Large intestine (tissue), 3 donors: ENCODE measurements at regions not wholly inside any gene's neighbourhood (a gene's known extent, or its start where the extent isn't known, plus 50 kb on each side); places are given as distances from the start of the nearest gene placed in this dataset.

Experiments
- DNase-seq, 2 donors: peaks; one replicate each; pipeline versions ENCODE4 v3.0.0 to v3.0.0-alpha.2; 2013
- H3K27ac ChIP-seq: one replicate; pipeline ENCODE4 v1.5.1; 2013; ENCODE audit warnings: low read length
- H3K27me3 ChIP-seq: 2 replicates; pipeline ENCODE4 v1.6.1; 2013; ENCODE audit warnings: low read length; ENCODE audit not compliant: control insufficient read depth, insufficient read depth
- H3K36me3 ChIP-seq: 2 replicates; pipeline ENCODE4 v1.6.1; 2013; ENCODE audit warnings: low read length; ENCODE audit not compliant: control insufficient read depth, insufficient read depth
- H3K4me1 ChIP-seq: one replicate; pipeline ENCODE4 v1.6.1; 2013; ENCODE audit warnings: low read length; ENCODE audit not compliant: control insufficient read depth, insufficient read depth
- H3K4me3 ChIP-seq: one replicate; pipeline ENCODE4 v1.5.1; 2013; ENCODE audit warnings: low read length
- H3K9me3 ChIP-seq: one replicate; pipeline ENCODE4 v1.6.1; 2013; ENCODE audit warnings: mild to moderate bottlenecking, low read depth, low read length, moderate library complexity; ENCODE audit not compliant: control insufficient read depth
- WGBS: methylation state at CpG from one replicate; pipeline ENCODE4 v1.1.5; 2013; ENCODE audit warnings: low lambda C conversion rate; ENCODE audit not compliant: insufficient coverage; 5-methylcytosine and 5-hydroxymethylcytosine counted together

- H3K36me3 ChIP-seq = no peaks in the 10 kb centered on the region
- no peak for DNase-seq
- H3K4me1 ChIP-seq = no peaks in the 10 kb centered on the region
- no peaks in the 10 kb centered on the region for H3K27me3 ChIP-seq
- no peaks in the 10 kb centered on the region for H3K9me3 ChIP-seq
- H3K4me3 ChIP-seq = no peak overlapping the region
- no peak overlapping the region for H3K27ac ChIP-seq
- no CpG with 5 or more reads among the region's 2 CpGs for WGBS
Observed at GRCh38 chr4:19372390-19372789, 879.3 kb upstream of the SLIT2 start.

GRCh38 chr4:19368800-19369199, 882.9 kb upstream of the SLIT2 start:
- DNase-seq = no peak
- Histone ChIP-seq H3K4me1 (no peaks in the 10 kb centered on the region), H3K4me3 (no peak overlapping the region), H3K27ac (no peak overlapping the region), H3K9me3 (no peaks in the 10 kb centered on the region), H3K27me3 (no peaks in the 10 kb centered on the region), H3K36me3 (no peaks in the 10 kb centered on the region)
- no CpG with 5 or more reads among the region's 3 CpGs for WGBS

- WGBS = 83% methylated on average over 1 of the region's 2 CpGs
- Histone ChIP-seq H3K4me1 (no peaks in the 10 kb centered on the region), H3K27ac (no peak overlapping the region), H3K9me3 (no peaks in the 10 kb centered on the region), H3K4me3 (no peak overlapping the region), H3K36me3 (no peaks in the 10 kb centered on the region), H3K27me3 (no peaks in the 10 kb centered on the region)
- DNase-seq = no peak
Observed at GRCh38 chr4:19366916-19367315, 884.8 kb upstream of the SLIT2 start.

GRCh38 chr4:19358015-19358414, 893.7 kb upstream of the SLIT2 start:
- no peak overlapping the region for H3K27ac ChIP-seq
- 100% methylated on average over 1 of the region's 2 CpGs for WGBS
- no peak overlapping the region for H3K4me3 ChIP-seq
- H3K27me3 ChIP-seq = no peaks in the 10 kb centered on the region
- no peaks in the 10 kb centered on the region for H3K4me1 ChIP-seq
- no peaks in the 10 kb centered on the region for H3K36me3 ChIP-seq
- no peaks in the 10 kb centered on the region for H3K9me3 ChIP-seq
- DNase-seq = no peak

GRCh38 chr4:19349416-19349815, 902.3 kb upstream of the SLIT2 start:
- no peaks in the 10 kb centered on the region for H3K4me1 ChIP-seq
- no peaks in the 10 kb centered on the region for H3K9me3 ChIP-seq
- no peak overlapping the region for H3K27ac ChIP-seq
- no CpG with 5 or more reads among the region's 1 CpG for WGBS
- no peak overlapping the region for H3K4me3 ChIP-seq
- H3K27me3 ChIP-seq = no peaks in the 10 kb centered on the region
- H3K36me3 ChIP-seq = no peaks in the 10 kb centered on the region
- DNase-seq = no peak

GRCh38 chr4:19348746-19349145, 903.0 kb upstream of the SLIT2 start:
- no peaks in the 10 kb centered on the region for H3K9me3 ChIP-seq
- no peaks in the 10 kb centered on the region for H3K4me1 ChIP-seq
- H3K4me3 ChIP-seq = no peak overlapping the region
- H3K27ac ChIP-seq = no peak overlapping the region
- H3K36me3 ChIP-seq = no peaks in the 10 kb centered on the region
- no peaks in the 10 kb centered on the region for H3K27me3 ChIP-seq
- DNase-seq = no peak

GRCh38 chr4:19346636-19347035, 905.1 kb upstream of the SLIT2 start:
- Histone ChIP-seq H3K27ac (no peak overlapping the region), H3K9me3 (no peaks in the 10 kb centered on the region), H3K36me3 (no peaks in the 10 kb centered on the region), H3K4me3 (no peak overlapping the region), H3K4me1 (no peaks in the 10 kb centered on the region), H3K27me3 (no peaks in the 10 kb centered on the region)
- DNase-seq = no peak
- WGBS = 100% methylated on average over 1 of the region's 3 CpGs

- Histone ChIP-seq H3K36me3 (no peaks in the 10 kb centered on the region), H3K27ac (no peak overlapping the region), H3K4me1 (no peaks in the 10 kb centered on the region), H3K9me3 (no peaks in the 10 kb centered on the region), H3K27me3 (no peaks in the 10 kb centered on the region), H3K4me3 (no peak overlapping the region)
- no peak for DNase-seq
- 100% methylated on average over 1 of the region's 1 CpG for WGBS
Observed at GRCh38 chr4:19329631-19330030, 922.1 kb upstream of the SLIT2 start.

- H3K4me3 ChIP-seq = no peak overlapping the region
- H3K27me3 ChIP-seq = no peaks in the 10 kb centered on the region
- no peaks in the 10 kb centered on the region for H3K9me3 ChIP-seq
- no peak for DNase-seq
- H3K4me1 ChIP-seq = no peaks in the 10 kb centered on the region
- no peaks in the 10 kb centered on the region for H3K36me3 ChIP-seq
- no CpG with 5 or more reads among the region's 4 CpGs for WGBS
- H3K27ac ChIP-seq = no peak overlapping the region
Observed at GRCh38 chr4:19329077-19329476, 922.6 kb upstream of the SLIT2 start.

- 100% methylated on average over 1 of the region's 1 CpG for WGBS
- H3K27me3 ChIP-seq = no peaks in the 10 kb centered on the region
- no peaks in the 10 kb centered on the region for H3K4me1 ChIP-seq
- DNase-seq = no peak
- no peaks in the 10 kb centered on the region for H3K9me3 ChIP-seq
- no peak overlapping the region for H3K27ac ChIP-seq
- H3K4me3 ChIP-seq = no peak overlapping the region
- H3K36me3 ChIP-seq = no peaks in the 10 kb centered on the region
Observed at GRCh38 chr4:19327364-19327763, 924.3 kb upstream of the SLIT2 start.

GRCh38 chr4:19324184-19324583, 927.5 kb upstream of the SLIT2 start:
- Histone ChIP-seq H3K27me3 (no peaks in the 10 kb centered on the region), H3K4me1 (no peaks in the 10 kb centered on the region), H3K36me3 (no peaks in the 10 kb centered on the region), H3K4me3 (no peak overlapping the region), H3K9me3 (no peaks in the 10 kb centered on the region), H3K27ac (no peak overlapping the region)
- no peak for DNase-seq
